HFF-Myc (cell line): ENCODE measurements at regions not wholly inside any gene's neighbourhood (a gene's known extent, or its start where the extent isn't known, plus 50 kb on each side); places are given as distances from the start of the nearest gene placed in this dataset.
"Not testable (repeated sequence)": the region's sequence is repeated elsewhere in the genome, so short reads cannot be mapped to it uniquely, and the experiment has no call there.

Experiments used
- DNase-seq: peaks from one replicate; pipeline ENCODE4 v3.0.0-alpha.2; 2011; ENCODE audit warnings: low read depth; ENCODE audit errors: extremely low read depth
- H3K4me3 ChIP-seq: replicated peaks from 2 replicates; pipeline ENCODE4 v1.5.1; 2011; ENCODE audit warnings: low read depth, mild to moderate bottlenecking, control low read depth, low read length
- CTCF ChIP-seq: IDR thresholded peaks from 2 replicates; pipeline ENCODE4 v1.5.1; 2012; ENCODE audit warnings: mild to moderate bottlenecking, low read depth, low read length, control low read depth; ENCODE audit errors: missing control alignments

GRCh38 chr15:69568173-69569009, 115.8 kb downstream of the RPLP1 start:
- no peak for TF ChIP-seq CTCF
- DNase-seq, result no peak
- H3K4me3 ChIP-seq, result no peak overlapping the region

GRCh38 chr15:69570454-69570853, 117.8 kb downstream of the RPLP1 start:
- TF ChIP-seq CTCF, result no peak
- no peak overlapping the region for H3K4me3 ChIP-seq
- DNase-seq, result no peak

- DNase-seq, result no peak
- H3K4me3 ChIP-seq, result no peak overlapping the region
Observed at GRCh38 chr15:69570997-69571396, 118.4 kb downstream of the RPLP1 start.

GRCh38 chr15:69573278-69573677, 120.7 kb downstream of the RPLP1 start:
- H3K4me3 ChIP-seq, DNase-seq: not testable (repeated sequence)

More at GRCh38 chr15:69570997-69571396, 118.4 kb downstream of the RPLP1 start:
- TF ChIP-seq CTCF, result no peak

- no peak for TF ChIP-seq CTCF
- DNase-seq, result no peak
- no peak overlapping the region for H3K4me3 ChIP-seq
Observed at GRCh38 chr15:69573815-69574475, 121.3 kb downstream of the RPLP1 start.

GRCh38 chr15:69574506-69574905, 121.9 kb downstream of the RPLP1 start:
- H3K4me3 ChIP-seq, result no peak overlapping the region
- no peak for DNase-seq
- TF ChIP-seq CTCF, result no peak

- no peak for DNase-seq
- TF ChIP-seq CTCF, result no peak
- no peak overlapping the region for H3K4me3 ChIP-seq
Observed at GRCh38 chr15:69575387-69575786, 122.8 kb downstream of the RPLP1 start.
